ENCODE measurements at regions not wholly inside any gene's neighbourhood (a gene's known extent, or its start where the extent isn't known, plus 50 kb on each side); places are given as distances from the start of the nearest gene placed in this dataset.

DNA sequence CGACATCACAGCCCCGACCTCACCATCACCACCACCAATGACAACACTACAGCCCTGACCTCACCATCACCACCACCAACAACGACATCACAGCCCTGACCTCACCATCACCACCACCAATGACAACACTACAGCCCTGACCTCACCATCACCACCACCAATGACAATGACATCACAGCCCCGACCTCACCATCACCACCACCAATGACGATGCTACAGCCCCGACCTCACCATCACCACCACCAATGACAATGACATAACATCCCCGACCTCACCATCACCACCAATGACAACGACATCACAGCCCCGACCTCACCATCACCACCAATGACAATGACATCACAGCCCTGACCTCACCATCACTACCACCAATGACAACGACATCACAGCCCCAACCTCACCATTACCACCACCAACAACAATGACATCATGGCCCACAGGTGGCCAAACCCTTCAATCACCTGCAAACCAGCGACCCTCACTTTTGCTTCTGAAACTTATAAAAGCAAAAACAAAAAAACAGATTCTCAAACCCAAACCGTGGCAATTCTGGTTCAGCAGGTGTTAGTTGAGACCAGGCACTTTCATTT is 70.7 kb upstream of the TMEM18 start:
- DNase-seq: no peak

DNA sequence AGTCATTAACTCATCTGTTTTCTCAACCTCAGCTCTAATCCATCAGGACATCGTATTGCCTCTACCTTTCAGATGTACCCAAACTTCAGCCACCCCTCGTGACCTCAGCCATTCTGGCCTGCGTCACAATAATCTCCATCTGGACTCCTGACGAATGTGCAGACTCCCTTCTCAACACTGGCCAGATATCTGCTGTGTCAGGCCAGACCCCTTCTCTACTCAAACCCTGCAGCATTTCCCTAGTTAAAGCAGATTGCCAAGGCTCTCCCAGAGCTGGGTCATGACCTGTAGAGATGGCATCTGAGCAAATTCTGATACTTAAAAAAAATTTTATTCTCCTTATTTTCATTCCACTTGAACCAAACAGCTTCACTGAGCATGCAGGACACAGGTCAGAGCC is 69.5 kb upstream of the TMEM18 start:
- DNase-seq: no peak

DNA sequence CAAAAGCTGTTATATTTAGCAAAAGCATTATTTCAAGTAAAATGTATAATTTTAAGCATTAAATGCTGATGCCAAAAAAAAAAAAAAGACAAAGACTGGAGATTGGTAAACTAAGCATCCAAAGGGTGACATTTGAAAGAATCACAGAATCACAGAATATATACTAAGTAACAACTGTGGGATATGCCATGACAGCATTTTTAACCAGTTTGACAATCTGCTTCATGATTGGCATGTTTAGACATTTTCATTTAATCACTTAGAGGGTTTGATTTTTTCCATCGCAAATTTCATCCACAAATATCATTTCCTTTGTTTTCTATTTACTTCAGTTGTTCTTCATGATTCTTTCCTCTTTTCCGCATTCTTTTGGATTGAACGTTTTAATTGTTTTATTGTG is 66.9 kb upstream of the TMEM18 start:
- no peak for DNase-seq

DNA sequence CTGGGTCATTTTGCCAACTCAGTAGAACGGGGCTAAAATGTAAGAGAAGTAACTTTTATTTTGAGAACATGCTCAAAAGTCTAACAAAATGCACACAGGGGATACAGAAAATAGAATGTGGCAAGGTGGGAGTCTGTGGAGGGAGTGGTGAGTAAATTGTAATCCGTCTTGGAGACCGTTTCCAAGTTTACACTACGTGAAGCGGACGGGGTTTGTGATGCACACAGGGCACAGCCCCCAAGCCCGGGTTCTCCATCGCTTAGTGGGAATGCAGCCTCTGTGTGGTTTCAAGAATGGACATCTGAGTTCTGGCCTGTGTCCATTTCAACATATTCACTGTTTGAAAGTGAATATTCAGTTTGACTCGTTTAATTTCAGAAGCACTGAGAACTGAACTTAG is 65.0 kb upstream of the TMEM18 start:
- peak; percentile 64 for DNase-seq

DNA sequence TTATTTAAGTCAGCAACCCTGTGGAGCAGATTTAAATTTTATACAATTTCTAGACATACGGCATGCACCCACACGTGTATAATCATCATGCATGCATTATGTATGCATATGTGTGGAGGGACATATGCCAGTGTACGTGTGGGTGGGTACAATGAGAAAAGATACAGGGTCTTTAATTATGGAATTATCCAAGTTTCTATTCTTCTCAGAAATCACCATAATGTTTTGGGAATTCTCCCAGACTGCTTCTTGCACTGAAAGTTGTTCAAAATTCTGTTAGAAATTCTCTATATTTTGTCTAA is 63.9 kb upstream of the TMEM18 start:
- no peak for DNase-seq

DNA sequence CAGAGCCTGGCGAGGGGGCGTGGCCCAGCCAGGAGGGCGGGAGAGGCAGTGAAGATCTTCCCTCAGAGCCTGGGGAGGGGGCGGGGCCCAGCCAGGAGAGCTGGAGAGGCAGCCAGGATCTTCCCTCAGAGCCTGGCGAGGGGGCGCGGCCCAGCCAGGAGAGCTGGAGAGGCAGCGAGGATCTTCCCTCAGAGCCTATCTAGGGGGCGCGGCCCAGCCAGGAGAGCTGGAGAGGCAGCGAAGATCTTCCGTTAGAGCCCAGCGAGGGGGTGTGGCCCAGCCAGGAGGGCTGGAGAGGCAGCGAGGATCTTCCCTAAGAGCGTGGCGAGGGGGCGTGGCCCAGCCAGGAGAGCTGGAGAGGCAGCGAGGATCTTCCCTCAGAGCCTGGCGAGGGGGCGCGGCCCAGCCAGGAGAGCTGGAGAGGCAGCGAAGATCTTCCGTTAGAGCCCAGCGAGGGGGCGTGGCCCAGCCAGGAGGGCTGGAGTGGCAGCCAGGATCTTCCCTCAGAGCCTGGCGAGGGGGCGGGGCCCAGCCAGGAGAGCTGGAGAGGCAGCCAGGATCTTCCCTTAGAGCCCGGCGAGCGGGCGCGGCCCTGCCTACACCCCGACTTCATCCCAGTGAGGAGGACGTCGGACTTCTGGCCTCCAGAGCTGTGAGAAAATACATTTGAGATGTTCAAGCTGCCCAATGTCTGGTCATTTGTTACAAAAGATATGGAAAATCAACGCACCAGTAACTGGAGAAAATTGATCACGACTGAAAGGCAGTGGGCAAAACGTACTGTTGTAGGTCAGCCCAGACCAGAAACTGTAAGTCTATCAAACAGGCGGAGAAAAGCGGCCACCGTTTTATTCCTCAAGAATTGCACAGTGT is 63.4 kb upstream of the TMEM18 start:
- peak; percentile 100 for DNase-seq

DNA sequence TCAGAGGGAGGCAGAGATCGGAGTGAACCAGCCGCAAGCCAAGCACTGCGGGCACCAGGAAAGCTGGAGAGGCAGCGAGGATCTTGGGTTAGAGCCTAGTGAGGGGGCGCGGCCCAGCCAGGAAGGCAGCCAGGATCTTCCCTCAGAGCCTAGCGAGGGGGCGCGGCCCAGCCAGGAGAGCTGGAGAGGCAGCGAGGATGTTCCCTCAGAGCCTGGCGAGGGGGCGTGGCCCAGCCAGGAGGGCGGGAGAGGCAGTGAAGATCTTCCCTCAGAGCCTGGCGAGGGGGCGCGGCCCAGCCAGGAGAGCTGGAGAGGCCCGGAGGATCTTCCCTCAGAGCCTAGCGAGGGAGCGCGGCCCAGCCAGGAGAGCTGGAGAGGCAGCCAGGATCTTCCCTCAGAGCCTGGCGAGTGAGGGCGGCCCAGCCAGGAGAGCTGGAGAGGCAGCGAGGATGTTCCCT is 62.7 kb upstream of the TMEM18 start:
- peak; percentile 99 for DNase-seq

DNA sequence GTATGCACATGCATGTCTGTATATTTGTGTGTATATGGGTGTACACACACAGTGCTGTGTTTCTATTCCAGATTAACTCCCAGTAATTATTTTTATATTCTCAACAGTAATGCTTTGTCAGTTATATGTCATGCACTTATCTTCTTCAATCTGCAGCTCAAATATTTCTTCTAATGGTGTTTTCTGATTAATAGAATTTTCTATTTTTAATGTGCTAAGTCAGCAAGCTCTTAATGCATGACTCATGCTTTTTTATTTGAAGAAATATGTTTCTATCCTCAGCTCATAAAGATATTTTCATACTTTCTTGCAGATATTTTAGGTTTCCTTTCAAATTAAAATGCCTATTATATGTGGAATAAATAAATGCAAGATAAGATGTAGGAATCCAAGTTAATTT is 59.7 kb upstream of the TMEM18 start:
- no peak for DNase-seq

DNA sequence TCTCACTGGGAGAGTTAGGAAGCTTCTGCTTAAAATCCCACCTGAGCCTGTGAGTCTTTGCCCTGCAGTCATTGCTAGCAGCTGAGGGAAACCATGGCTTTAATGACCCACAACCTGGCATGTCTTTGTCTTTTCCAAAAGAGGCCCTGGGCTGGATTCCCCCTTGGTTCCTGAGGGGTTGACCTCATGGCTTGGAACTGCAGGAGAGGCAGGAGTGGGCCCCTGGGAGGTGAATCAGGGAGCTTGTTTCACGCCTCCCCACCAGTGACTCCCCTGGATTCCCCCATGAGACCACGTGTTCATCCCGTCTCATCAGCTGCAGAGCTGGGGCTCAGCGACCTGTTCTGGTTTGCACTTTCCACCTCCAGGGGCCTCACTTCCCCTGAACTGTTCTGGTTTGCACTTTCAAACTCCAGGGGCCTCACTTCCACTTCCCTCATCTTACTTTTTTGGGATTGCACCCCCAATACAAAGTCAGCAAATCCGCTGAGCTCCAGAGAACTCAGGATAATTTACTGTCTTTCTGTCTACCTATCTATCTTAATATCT is 58.5 kb upstream of the TMEM18 start:
- no peak for DNase-seq

DNA sequence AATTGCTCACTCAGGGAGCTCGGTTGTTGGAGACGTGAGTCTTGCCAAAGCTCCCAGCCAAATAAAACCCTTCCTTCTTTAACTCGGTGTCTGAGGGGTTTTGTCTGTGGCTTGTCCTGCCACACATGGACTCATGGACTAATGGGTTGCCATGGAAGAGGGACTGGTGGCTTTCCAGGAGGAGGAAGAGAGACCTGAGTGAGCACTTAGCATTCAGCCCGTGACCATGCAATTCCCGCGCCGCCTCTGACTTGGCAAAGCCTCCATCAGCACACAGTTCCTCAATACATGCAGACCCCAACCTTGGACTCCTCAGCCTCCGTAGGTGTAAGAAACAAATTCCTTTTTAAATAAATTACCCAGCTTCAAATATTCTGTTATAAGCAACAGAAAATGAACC is 57.3 kb upstream of the TMEM18 start:
- DNase-seq: no peak

DNA sequence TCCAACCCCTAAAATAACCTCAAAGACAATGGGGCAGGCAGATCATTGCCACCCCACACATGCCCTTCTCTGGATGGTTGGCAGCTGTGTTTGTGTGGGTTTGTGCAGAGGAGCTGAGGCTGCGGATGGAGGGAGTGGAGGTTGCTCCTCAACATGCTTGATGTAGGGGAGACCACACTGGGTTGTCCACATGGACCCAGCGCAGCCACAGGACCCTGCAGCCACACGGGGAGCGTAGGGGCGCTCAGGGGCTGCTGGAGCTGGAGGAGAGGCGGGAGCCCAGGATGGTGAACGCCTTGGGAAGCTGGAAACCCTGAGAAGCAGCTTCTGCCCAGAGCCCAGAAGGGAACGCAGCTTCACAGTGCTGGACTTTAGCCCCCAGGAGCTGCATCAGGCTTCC is 56.3 kb upstream of the TMEM18 start:
- DNase-seq: no peak

DNA sequence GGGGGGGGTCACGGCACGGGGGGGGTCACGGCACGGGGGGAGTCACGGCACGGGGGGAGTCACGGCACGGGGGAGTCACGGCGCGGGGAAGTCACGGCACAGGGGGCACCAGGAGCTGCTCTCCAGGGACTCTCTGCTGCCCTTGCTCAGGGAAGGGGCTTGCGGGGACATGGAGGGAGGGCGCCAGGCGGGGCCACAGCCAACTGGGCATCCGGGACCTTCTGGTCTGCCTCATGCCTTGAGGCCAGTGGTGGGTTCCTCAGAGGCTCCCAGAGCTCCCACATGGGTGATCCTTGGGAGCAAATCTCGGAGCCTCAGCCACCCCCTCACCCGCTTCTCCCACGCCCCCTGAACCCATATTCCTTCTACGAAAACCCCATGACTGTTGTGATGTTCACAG is 55.8 kb upstream of the TMEM18 start:
- DNase-seq: no peak

DNA sequence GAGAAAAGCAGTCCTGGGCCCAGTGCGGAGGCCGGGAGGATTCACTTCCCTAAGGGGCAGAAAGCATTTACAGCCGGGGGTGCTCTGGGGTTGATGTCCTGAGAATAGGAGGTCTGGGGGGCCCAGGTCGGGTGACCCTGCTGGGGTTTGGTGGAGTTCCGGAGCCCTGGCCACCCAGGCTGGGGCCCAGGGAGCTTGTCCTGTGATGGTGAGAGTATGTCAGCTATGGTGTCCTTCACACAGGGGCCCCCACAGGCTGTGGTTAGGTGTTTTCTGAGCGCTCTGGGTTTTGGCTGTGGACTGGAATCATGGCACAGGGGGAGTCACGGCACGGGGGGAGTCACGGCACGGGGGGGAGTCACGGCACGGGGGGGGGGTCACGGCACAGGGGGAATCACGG is 54.5 kb upstream of the TMEM18 start:
- no peak for DNase-seq

DNA sequence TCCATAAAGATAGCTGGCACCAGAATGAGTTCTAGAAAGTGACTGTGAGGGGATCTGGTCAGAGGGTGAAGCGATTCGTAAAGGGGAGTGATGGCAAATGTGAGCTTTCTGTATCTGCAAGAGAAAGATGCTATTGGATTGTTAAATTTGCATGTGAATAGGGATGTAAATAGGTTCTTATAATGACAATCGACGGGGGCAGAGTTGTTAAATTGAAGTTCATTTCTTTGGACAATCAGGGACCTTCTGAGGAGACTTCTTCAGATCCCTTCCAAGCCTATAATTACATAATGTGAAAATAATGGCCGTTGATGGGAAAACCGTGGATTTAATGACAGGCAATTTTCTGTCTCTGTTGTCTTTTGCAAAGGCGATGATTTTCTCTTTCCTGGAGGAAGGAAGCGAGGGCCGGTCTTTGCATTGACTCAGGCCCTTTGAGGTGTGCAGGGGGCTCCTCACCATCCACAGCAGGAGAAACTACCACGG is 52.2 kb upstream of the TMEM18 start:
- no peak for DNase-seq

DNA sequence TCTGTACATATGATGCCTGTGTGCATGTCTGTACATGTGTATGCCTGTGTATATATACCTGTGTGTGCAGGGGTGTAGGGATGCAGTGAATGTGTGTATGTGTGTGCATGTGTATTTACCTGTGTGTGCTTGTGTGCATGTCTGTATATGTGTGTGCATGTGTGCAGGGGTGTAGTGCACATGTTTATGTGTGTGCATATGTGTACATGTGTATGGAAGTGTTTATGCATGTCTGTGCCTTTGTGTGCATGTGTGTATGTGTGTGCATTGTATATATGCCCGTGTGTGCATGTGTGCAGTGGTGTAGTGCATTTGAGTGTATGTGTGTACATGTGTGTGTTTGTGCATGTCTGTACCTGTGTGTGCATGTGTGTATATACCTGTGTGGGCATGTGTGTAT is 51.0 kb upstream of the TMEM18 start:
- no peak for DNase-seq

DNA sequence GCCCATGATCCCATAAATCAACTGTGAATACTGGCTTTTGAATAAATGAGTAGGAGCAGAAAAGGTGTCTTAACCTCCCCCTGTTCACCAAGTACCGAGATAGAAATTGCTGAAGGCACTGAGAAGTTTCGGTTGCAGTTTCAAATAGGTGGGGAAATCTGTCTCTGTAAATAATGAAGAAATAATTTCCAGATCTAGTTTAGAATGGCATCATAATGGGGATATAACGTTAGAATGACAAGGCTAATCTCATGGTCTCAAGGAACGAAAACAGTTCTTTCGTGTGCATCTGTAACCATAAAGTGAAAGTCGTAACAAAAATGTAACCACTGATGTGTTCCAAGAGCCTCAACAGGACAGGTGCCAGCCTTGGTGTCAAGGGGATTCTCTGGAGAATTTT is 49.9 kb upstream of the TMEM18 start:
- no peak for DNase-seq
